ENCODE measurements at regions not wholly inside any gene's neighbourhood (a gene's known extent, or its start where the extent isn't known, plus 50 kb on each side); places are given as distances from the start of the nearest gene placed in this dataset.

GRCh38 chr10:36198322-36198721, 556.2 kb upstream of the FZD8 start:
- no peak for TF ChIP-seq CTCF (IDR thresholded peaks at IDR 0.05)
- no peak for TF ChIP-seq POLR2A (IDR thresholded peaks at IDR 0.05)
